ENCODE measurements at regions not wholly inside any gene's neighbourhood (a gene's known extent, or its start where the extent isn't known, plus 50 kb on each side); places are given as distances from the start of the nearest gene placed in this dataset.

DNA sequence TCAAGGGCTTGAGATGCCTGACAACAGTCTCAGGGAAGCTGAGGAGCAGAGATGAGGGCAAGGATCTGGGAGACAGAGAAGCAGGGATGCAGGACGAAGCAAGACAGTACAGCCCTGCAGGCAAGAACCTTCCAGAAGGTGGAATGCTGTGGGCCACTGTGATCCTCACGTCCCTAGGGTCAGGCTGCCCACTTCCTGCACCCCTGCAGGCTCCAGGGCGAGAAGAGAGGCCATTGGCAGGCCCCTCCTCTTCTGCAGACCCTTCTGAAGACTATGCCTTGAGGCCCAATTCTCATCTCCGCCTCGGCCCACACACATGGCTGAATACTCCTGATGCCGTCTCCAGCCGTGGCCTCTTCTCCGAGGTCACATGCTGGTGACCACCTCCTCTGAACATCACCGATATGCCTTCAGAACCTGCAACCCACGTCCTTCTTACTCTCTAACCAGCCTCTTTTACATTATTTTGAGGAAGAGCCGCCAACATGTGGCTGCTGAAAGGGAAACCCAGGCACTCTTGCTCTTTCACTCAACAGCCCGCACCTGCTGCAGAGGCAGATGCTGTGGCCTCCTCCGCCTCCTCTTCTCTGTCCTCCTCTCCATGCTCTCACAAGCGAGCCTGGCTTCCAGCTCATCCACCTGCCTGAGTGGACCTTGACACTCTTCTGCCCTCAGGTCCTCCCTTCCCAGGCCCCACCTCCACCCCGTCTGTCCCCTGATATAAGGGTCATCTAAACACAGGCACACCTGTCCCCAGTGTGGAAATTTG, 181.5 kb downstream of the IRX2 start:
- H3K4me3 ChIP-seq (ENCODE audit: insufficient read depth, low read length, poor library complexity, severe bottlenecking): no peak overlapping the region
- H3K36me3 ChIP-seq (ENCODE audit: low read length): no peaks in the 10 kb centered on the region
- no peaks in the 10 kb centered on the region; the same call in 1 of the 2 replicates for H4K20me1 ChIP-seq (ENCODE audit: low read depth, low read length)
- H3K9me3 ChIP-seq (ENCODE audit: insufficient read depth, low read length): no peaks in the 10 kb centered on the region
- no peak overlapping the region for H3K27ac ChIP-seq (ENCODE audit: low read depth, low read length)
- no peaks in the 10 kb centered on the region for H3K9me2 ChIP-seq (replicated peaks; ENCODE audit: insufficient read depth, low read length)
- H3K79me2 ChIP-seq (ENCODE audit: insufficient read depth, low read length): no peaks in the 10 kb centered on the region
- no peaks in the 10 kb centered on the region for H3K27me3 ChIP-seq (ENCODE audit: low read length)
- no peaks in the 10 kb centered on the region for H3F3A ChIP-seq (ENCODE audit: insufficient read depth)
- TF ChIP-seq EZH2phosphoT487 (conservative IDR thresholded peaks at IDR 0.05; ENCODE audit: low read length): no peak
- TF ChIP-seq, protein P1, sequence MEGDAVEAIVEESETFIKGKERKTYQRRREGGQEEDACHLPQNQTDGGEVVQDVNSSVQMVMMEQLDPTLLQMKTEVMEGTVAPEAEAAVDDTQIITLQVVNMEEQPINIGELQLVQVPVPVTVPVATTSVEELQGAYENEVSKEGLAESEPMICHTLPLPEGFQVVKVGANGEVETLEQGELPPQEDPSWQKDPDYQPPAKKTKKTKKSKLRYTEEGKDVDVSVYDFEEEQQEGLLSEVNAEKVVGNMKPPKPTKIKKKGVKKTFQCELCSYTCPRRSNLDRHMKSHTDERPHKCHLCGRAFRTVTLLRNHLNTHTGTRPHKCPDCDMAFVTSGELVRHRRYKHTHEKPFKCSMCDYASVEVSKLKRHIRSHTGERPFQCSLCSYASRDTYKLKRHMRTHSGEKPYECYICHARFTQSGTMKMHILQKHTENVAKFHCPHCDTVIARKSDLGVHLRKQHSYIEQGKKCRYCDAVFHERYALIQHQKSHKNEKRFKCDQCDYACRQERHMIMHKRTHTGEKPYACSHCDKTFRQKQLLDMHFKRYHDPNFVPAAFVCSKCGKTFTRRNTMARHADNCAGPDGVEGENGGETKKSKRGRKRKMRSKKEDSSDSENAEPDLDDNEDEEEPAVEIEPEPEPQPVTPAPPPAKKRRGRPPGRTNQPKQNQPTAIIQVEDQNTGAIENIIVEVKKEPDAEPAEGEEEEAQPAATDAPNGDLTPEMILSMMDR (IDR thresholded peaks at IDR 0.05; ENCODE audit: insufficient read depth, low read length, poor library complexity, severe bottlenecking): no peak
- H3K4me2 ChIP-seq (ENCODE audit: low read depth, low read length, poor library complexity, severe bottlenecking): no peak overlapping the region
- no peak overlapping the region for H3K9ac ChIP-seq (ENCODE audit: low read length)
- H2AFZ ChIP-seq (ENCODE audit: low read depth, low read length, severe bottlenecking): no peak overlapping the region

- no peaks in the 10 kb centered on the region for H3K36me3 ChIP-seq (ENCODE audit: low read length)
- no peaks in the 10 kb centered on the region for H3F3A ChIP-seq (ENCODE audit: insufficient read depth)
- no peaks in the 10 kb centered on the region; the same call in 1 of the 2 replicates for H4K20me1 ChIP-seq (ENCODE audit: low read depth, low read length)
- H2AFZ ChIP-seq (ENCODE audit: low read depth, low read length, severe bottlenecking): no peak overlapping the region
- H3K79me2 ChIP-seq (ENCODE audit: insufficient read depth, low read length): no peaks in the 10 kb centered on the region
- TF ChIP-seq, protein P1 (IDR thresholded peaks at IDR 0.05; ENCODE audit: insufficient read depth, low read length, poor library complexity, severe bottlenecking): no peak
- no peak for TF ChIP-seq EZH2phosphoT487 (conservative IDR thresholded peaks at IDR 0.05; ENCODE audit: low read length)
- H3K27me3 ChIP-seq (ENCODE audit: low read length): no peaks in the 10 kb centered on the region
- no peak overlapping the region for H3K9ac ChIP-seq (ENCODE audit: low read length)
- H3K9me3 ChIP-seq (ENCODE audit: insufficient read depth, low read length): no peaks in the 10 kb centered on the region
- no peak overlapping the region for H3K4me2 ChIP-seq (ENCODE audit: low read depth, low read length, poor library complexity, severe bottlenecking)
- no peak overlapping the region for H3K27ac ChIP-seq (ENCODE audit: low read depth, low read length)
- no peaks in the 10 kb centered on the region for H3K9me2 ChIP-seq (replicated peaks; ENCODE audit: insufficient read depth, low read length)
- H3K4me3 ChIP-seq (ENCODE audit: insufficient read depth, low read length, poor library complexity, severe bottlenecking): no peak overlapping the region
Observed at GRCh38 chr5:2569176-2569575, 182.3 kb downstream of the IRX2 start.

DNA sequence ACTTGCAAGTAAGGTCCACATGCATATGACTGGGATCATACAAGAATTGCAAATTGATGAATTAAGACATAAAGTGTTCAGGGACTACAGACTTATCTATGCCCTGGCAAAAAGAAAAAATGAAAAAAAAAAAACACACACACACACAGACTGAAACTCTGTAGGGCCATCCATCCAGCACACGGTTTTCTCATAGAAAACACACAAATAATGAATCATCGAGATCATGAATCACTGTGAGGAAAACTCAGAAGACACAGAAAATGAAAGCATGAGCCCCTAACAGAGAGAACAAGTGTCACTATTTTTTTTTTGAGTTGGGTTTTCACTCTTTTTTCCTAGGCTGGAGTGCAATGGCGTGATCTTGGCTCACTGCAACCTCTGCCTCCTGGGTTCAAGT, 185.2 kb downstream of the IRX2 start:
- TF ChIP-seq, protein P1 (IDR thresholded peaks at IDR 0.05; ENCODE audit: insufficient read depth, low read length, poor library complexity, severe bottlenecking): no peak
- no peak for TF ChIP-seq EZH2phosphoT487 (conservative IDR thresholded peaks at IDR 0.05; ENCODE audit: low read length)
- no peak overlapping the region for H3K4me2 ChIP-seq (ENCODE audit: low read depth, low read length, poor library complexity, severe bottlenecking)
- no peak overlapping the region for H2AFZ ChIP-seq (ENCODE audit: low read depth, low read length, severe bottlenecking)
- H3K27me3 ChIP-seq (ENCODE audit: low read length): no peaks in the 10 kb centered on the region
- no peaks in the 10 kb centered on the region for H3F3A ChIP-seq (ENCODE audit: insufficient read depth)
- H4K20me1 ChIP-seq (ENCODE audit: low read depth, low read length): no peaks in the 10 kb centered on the region
- H3K4me3 ChIP-seq (ENCODE audit: insufficient read depth, low read length, poor library complexity, severe bottlenecking): no peak overlapping the region
- H3K36me3 ChIP-seq (ENCODE audit: low read length): no peaks in the 10 kb centered on the region
- no peak overlapping the region for H3K27ac ChIP-seq (ENCODE audit: low read depth, low read length)
- H3K79me2 ChIP-seq (ENCODE audit: insufficient read depth, low read length): no peaks in the 10 kb centered on the region
- no peaks in the 10 kb centered on the region for H3K9me3 ChIP-seq (ENCODE audit: insufficient read depth, low read length)
- H3K9ac ChIP-seq (ENCODE audit: low read length): no peak overlapping the region
- H3K9me2 ChIP-seq (replicated peaks; ENCODE audit: insufficient read depth, low read length): no peaks in the 10 kb centered on the region
